GM12878 (cell line): ENCODE measurements at regions not wholly inside any gene's neighbourhood (a gene's known extent, or its start where the extent isn't known, plus 50 kb on each side); places are given as distances from the start of the nearest gene placed in this dataset.
A peak's percentile ranks its signal among the peaks of the same experiment; 100 is the strongest.

ENCODE experiments used
- BACH1 ChIP-seq: fragments of 450-650 bp; IDR thresholded peaks from 2 replicates; pipeline ENCODE4 v1.6.1; 2017; ENCODE audit warnings: mild to moderate bottlenecking, borderline replicate concordance
- CHD1 ChIP-seq: IDR thresholded peaks from 2 replicates; pipeline ENCODE4 v1.6.1; 2012; ENCODE audit warnings: low read depth, low read length, improper control_type of control experiment
- E4F1 ChIP-seq: fragments of 450-650 bp; IDR thresholded peaks from 2 replicates; pipeline ENCODE4 v1.6.1; 2018; ENCODE audit warnings: borderline replicate concordance, mild to moderate bottlenecking; ENCODE audit not compliant: partially characterized antibody
- FOS ChIP-seq: IDR thresholded peaks from 3 replicates; pipeline ENCODE4 v1.6.1; 2011; ENCODE audit warnings: borderline replicate concordance; ENCODE audit not compliant: insufficient read length; ENCODE audit errors: extremely low read depth
- FOXM1 ChIP-seq: IDR thresholded peaks from 2 replicates; pipeline ENCODE4 v1.6.1; 2012; ENCODE audit warnings: low read depth, mild to moderate bottlenecking, inconsistent platforms, low read length, moderate library complexity
- GABPA ChIP-seq: IDR thresholded peaks from 2 replicates; pipeline ENCODE4 v1.6.1; 2014; ENCODE audit warnings: antibody characterized with exemption, low read depth, mild to moderate bottlenecking, inconsistent platforms
- JUNB ChIP-seq: IDR thresholded peaks from 2 replicates; pipeline ENCODE4 v1.6.1; 2016; ENCODE audit warnings: antibody characterized with exemption, mild to moderate bottlenecking
- JUND ChIP-seq: IDR thresholded peaks from 2 replicates; pipeline ENCODE4 v1.6.1; 2012; ENCODE audit warnings: low read depth, mild to moderate bottlenecking, low read length, improper control_type of control experiment, moderate library complexity
- KLF5 ChIP-seq: fragments of 450-650 bp; IDR thresholded peaks from 2 replicates; pipeline ENCODE4 v1.6.1; 2014; ENCODE audit warnings: mild to moderate bottlenecking; ENCODE audit not compliant: partially characterized antibody
- NFYA ChIP-seq: IDR thresholded peaks from 2 replicates; pipeline ENCODE4 v1.6.1; 2011; ENCODE audit warnings: low read depth, mild to moderate bottlenecking, low read length, improper control_type of control experiment, borderline replicate concordance
- NR2F1 ChIP-seq: fragments of 450-650 bp; conservative IDR thresholded peaks from 2 replicates; pipeline ENCODE4 v1.6.1; 2017; ENCODE audit warnings: mild to moderate bottlenecking
- PBX3 ChIP-seq: IDR thresholded peaks from 2 replicates; pipeline ENCODE4 v1.6.1; 2011; ENCODE audit warnings: mild to moderate bottlenecking, low read depth, low read length, moderate library complexity; ENCODE audit not compliant: insufficient replicate concordance
- POLR2AphosphoS2 ChIP-seq: IDR thresholded peaks from 2 replicates; pipeline ENCODE4 v1.6.1; 2011; ENCODE audit warnings: low read depth, mild to moderate bottlenecking, low read length, improper control_type of control experiment, moderate library complexity
- POLR2AphosphoS5 ChIP-seq: IDR thresholded peaks from 2 replicates; pipeline ENCODE4 v1.6.1; 2011; ENCODE audit warnings: mild to moderate bottlenecking, low read length, inconsistent platforms
- RB1 ChIP-seq: fragments of 450-650 bp; formaldehyde crosslinking; IDR thresholded peaks from 2 replicates; pipeline ENCODE4 v1.6.1; 2017; ENCODE audit warnings: mild to moderate bottlenecking, borderline replicate concordance
- RFX5 ChIP-seq: IDR thresholded peaks from 2 replicates; pipeline ENCODE4 v1.6.1; 2011; ENCODE audit warnings: low read depth, low read length, improper control_type of control experiment
- SIX5 ChIP-seq: IDR thresholded peaks from 2 replicates; pipeline ENCODE4 v1.6.1; 2011; ENCODE audit warnings: mild to moderate bottlenecking, low read depth, low read length, moderate library complexity; ENCODE audit not compliant: severe bottlenecking
- SREBF2 ChIP-seq: IDR thresholded peaks from 2 replicates; pipeline ENCODE4 v1.6.1; 2012; ENCODE audit warnings: mild to moderate bottlenecking, low read length
- TARDBP ChIP-seq: IDR thresholded peaks from 2 replicates; pipeline ENCODE4 v1.6.1; 2016; ENCODE audit warnings: borderline replicate concordance
- ZBTB4 ChIP-seq: fragments of 450-650 bp; formaldehyde crosslinking; IDR thresholded peaks from 2 replicates; pipeline ENCODE4 v1.4.0; 2022; ENCODE audit warnings: mild to moderate bottlenecking, moderate library complexity
- ZBTB40 ChIP-seq: fragments of 450-650 bp; IDR thresholded peaks from 2 replicates; pipeline ENCODE4 v1.6.1; 2016; ENCODE audit warnings: mild to moderate bottlenecking, moderate library complexity, borderline replicate concordance
- ZNF622 ChIP-seq: fragments of 450-650 bp; IDR thresholded peaks from 2 replicates; pipeline ENCODE4 v1.6.1; 2017; ENCODE audit warnings: mild to moderate bottlenecking, inconsistent platforms

- TF ChIP-seq JUND: no peak
- TF ChIP-seq RB1: no peak
- TF ChIP-seq PBX3: no peak
- no peak for TF ChIP-seq FOXM1
- TF ChIP-seq BACH1: no peak
- no peak for TF ChIP-seq NR2F1
- TF ChIP-seq POLR2AphosphoS5: no peak
- TF ChIP-seq SIX5: no peak
- peak; percentile 10; the same call in 1 of the 2 replicates for TF ChIP-seq ZBTB40
- TF ChIP-seq ZBTB4 (CRISPR knock-in tag): no peak
- TF ChIP-seq POLR2AphosphoS2: no peak
- no peak for TF ChIP-seq CHD1
- TF ChIP-seq ZNF622: no peak
- no peak for TF ChIP-seq KLF5
- TF ChIP-seq GABPA: no peak
- no peak for TF ChIP-seq TARDBP
- no peak for TF ChIP-seq SREBF2
- no peak for TF ChIP-seq E4F1
- TF ChIP-seq RFX5: no peak
- peak; percentile 32; the same call in 1 of the 2 replicates for TF ChIP-seq JUNB
- TF ChIP-seq NFYA: no peak
- TF ChIP-seq FOS: no peak
Observed at GRCh38 chr15:95839367-95839782, 491.1 kb upstream of the NR2F2 start (continued).
